Prostate gland (tissue), 2 donors: ENCODE measurements at regions not wholly inside any gene's neighbourhood (a gene's known extent, or its start where the extent isn't known, plus 50 kb on each side); places are given as distances from the start of the nearest gene placed in this dataset.

Experiments
- DNase-seq: peaks from one replicate; pipeline ENCODE4 v3.0.0-alpha.2; 2019; ENCODE audit warnings: low spot score
- H3K27ac ChIP-seq, 2 donors: fragments of 200-600 bp; sonication (generic); 2 replicates each; pipeline ENCODE4 v1.5.1; 2017 to 2019
- H3K27me3 ChIP-seq: fragments of 200-600 bp; sonication (generic); replicated peaks from 2 replicates; pipeline ENCODE4 v1.5.1; 2019; ENCODE audit not compliant: insufficient read depth
- H3K36me3 ChIP-seq, 2 donors: fragments of 200-600 bp; sonication (generic); 1 replicate in 1 of 2; 2 replicates in 1 of 2; pipeline versions ENCODE4 v1.5.1 to v1.8.1; 2017 to 2019
- H3K4me1 ChIP-seq: fragments of 200-600 bp; sonication (generic); replicated peaks from 2 replicates; pipeline ENCODE4 v1.5.1; 2019
- H3K4me3 ChIP-seq, 2 donors: fragments of 200-600 bp; sonication (generic); 2 replicates each; pipeline ENCODE4 v1.5.1; 2017 to 2019
- H3K9me3 ChIP-seq: fragments of 200-600 bp; sonication (generic); 2 replicates; pipeline ENCODE4 v1.5.1; 2017
- CTCF ChIP-seq, 4 experiments: fragments of 200-600 bp in 2 of 4; fragments of 450-650 bp in 2 of 4; sonication (generic) in 2 of 4; IDR thresholded peaks; 1 replicate in 3 of 4; 2 replicates in 1 of 4; pipeline ENCODE4 v1.5.1; 2016 to 2019; ENCODE audit warnings: antibody characterized with exemption in 4 of 4, mild to moderate bottlenecking in 2 of 4, moderate library complexity in 2 of 4
- POLR2A ChIP-seq: fragments of 450-650 bp; IDR thresholded peaks from one replicate; pipeline ENCODE4 v1.6.1; 2016; ENCODE audit warnings: antibody characterized with exemption, mild to moderate bottlenecking
- POLR2AphosphoS5 ChIP-seq: sonication (generic); formaldehyde crosslinking; IDR thresholded peaks from one replicate; pipeline ENCODE4 v1.6.1; 2017; ENCODE audit warnings: antibody characterized with exemption
- WGBS: methylation state at CpG from one replicate; pipeline ENCODE4 v1.1.5; 2018; 5-methylcytosine and 5-hydroxymethylcytosine counted together
- intact Hi-C: fragments of 100-400 bp; cut with DNase I; formaldehyde crosslinking; loops from one replicate; pipeline ENCODE4 v1.14.2; 2022

- peak; percentile 4 for DNase-seq
- TF ChIP-seq POLR2AphosphoS5 (no peak), CTCF (IDR thresholded peaks at IDR 0.05) (peak in 3 of 4 experiments; percentile 28 to 52 (median 46)), POLR2A (no peak)
- intact Hi-C loops, result loop anchor here (2.0 to 10.0 kb wide), 2 partner anchors 302 to 722 kb away; no protein-coding TSS in a partner anchor
- Histone ChIP-seq H3K36me3 (no peaks in the 10 kb centered on the region), H3K9me3 (no peaks in the 10 kb centered on the region), H3K27me3 (no peaks in the 10 kb centered on the region), H3K4me1 (no peaks in the 10 kb centered on the region), H3K27ac (no peak overlapping the region), H3K4me3 (no peak overlapping the region)
- 21% methylated on average over 7 of the region's 7 CpGs for WGBS
These were observed 101.6 kb downstream of the ZPLD1 start for GRCh38 chr3:102536456-102536855.

- TF ChIP-seq POLR2AphosphoS5, result no peak
- no peak for TF ChIP-seq CTCF (IDR thresholded peaks at IDR 0.05)
- no peak for TF ChIP-seq POLR2A
- H3K27ac ChIP-seq, result no peak overlapping the region
- 78% methylated on average over 1 of the region's 1 CpG for WGBS
- no peaks in the 10 kb centered on the region for H3K9me3 ChIP-seq
- H3K36me3 ChIP-seq, result no peaks in the 10 kb centered on the region
- no peak for DNase-seq
- intact Hi-C loops, result loop anchor here (2.0 to 10.0 kb wide), 2 partner anchors 302 to 722 kb away; no protein-coding TSS in a partner anchor
- no peaks in the 10 kb centered on the region for H3K27me3 ChIP-seq
- no peaks in the 10 kb centered on the region for H3K4me1 ChIP-seq
- no peak overlapping the region for H3K4me3 ChIP-seq
These were observed 102.3 kb downstream of the ZPLD1 start for GRCh38 chr3:102537123-102537522.

DNA sequence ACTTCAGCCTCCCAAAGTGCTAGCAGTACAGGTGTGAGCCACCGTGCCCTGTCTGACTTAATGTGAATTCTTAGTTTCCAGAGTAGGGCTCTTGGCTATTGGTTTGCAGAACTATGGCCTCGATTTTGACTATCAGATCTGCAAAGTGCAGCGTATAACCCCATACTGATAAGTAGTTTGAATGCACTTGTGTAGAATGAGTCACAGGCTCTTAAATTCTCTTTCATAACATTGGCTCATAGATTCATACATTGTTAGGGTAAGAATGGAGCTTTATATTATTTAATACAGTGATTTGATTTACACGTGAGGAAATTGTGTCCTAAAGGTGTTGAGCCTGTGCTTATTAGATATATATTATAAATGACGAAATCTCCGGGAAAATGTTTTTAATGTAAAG lies 109.9 kb downstream of the ZPLD1 start:
- Histone ChIP-seq H3K4me3 (no peak overlapping the region), H3K27me3 (no peaks in the 10 kb centered on the region), H3K9me3 (no peaks in the 10 kb centered on the region), H3K4me1 (no peaks in the 10 kb centered on the region), H3K27ac (no peak overlapping the region), H3K36me3 (no peaks in the 10 kb centered on the region)
- no peak for DNase-seq
- intact Hi-C loops, result no loop called here
- 94% methylated on average over 6 of the region's 6 CpGs for WGBS
- TF ChIP-seq CTCF (IDR thresholded peaks at IDR 0.05) (no peak), POLR2AphosphoS5 (no peak), POLR2A (no peak)

DNA sequence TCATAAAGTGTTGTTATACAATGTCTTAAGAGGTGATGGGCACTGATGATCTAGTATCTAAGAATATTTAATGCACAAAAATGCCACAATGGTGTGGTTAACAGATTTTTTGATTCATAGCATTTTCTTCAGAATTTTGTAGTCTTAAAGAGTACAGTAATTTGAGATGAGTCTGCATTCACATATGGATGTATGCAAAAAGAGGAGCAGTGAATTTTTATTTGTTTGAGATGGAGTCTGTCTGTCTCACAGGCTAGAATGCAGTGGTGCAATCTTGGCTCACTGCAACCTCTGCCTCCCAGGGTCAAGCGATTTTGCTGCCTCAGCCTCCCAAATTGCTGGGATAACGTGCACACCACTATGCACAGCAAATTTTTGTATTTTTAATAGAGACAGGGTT lies 110.5 kb downstream of the ZPLD1 start:
- TF ChIP-seq POLR2AphosphoS5, result no peak
- no peak for TF ChIP-seq CTCF (IDR thresholded peaks at IDR 0.05)
- TF ChIP-seq POLR2A, result no peak
- 71% methylated on average over 2 of the region's 2 CpGs for WGBS
- H3K4me3 ChIP-seq, result no peak overlapping the region
- no peaks in the 10 kb centered on the region for H3K4me1 ChIP-seq
- H3K36me3 ChIP-seq, result no peaks in the 10 kb centered on the region
- H3K27me3 ChIP-seq, result no peaks in the 10 kb centered on the region
- no peak overlapping the region for H3K27ac ChIP-seq
- intact Hi-C loops, result no loop called here
- H3K9me3 ChIP-seq, result no peaks in the 10 kb centered on the region
- no peak for DNase-seq

GRCh38 chr3:102553876-102554275 lies 119.1 kb downstream of the ZPLD1 start:
- TF ChIP-seq CTCF (IDR thresholded peaks at IDR 0.05) (no peak), POLR2AphosphoS5 (no peak), POLR2A (no peak)
- Histone ChIP-seq H3K27ac (no peak overlapping the region), H3K36me3 (no peaks in the 10 kb centered on the region), H3K4me3 (no peak overlapping the region), H3K4me1 (no peaks in the 10 kb centered on the region), H3K9me3 (no peaks in the 10 kb centered on the region), H3K27me3 (no peaks in the 10 kb centered on the region)
- no peak for DNase-seq
- intact Hi-C loops, result no loop called here
